DND-41 (cell line): ENCODE measurements at regions not wholly inside any gene's neighbourhood (a gene's known extent, or its start where the extent isn't known, plus 50 kb on each side); places are given as distances from the start of the nearest gene placed in this dataset.

Experiments used
- CTCF ChIP-seq: IDR thresholded peaks from 2 replicates; pipeline ENCODE4 v1.5.1; 2012; ENCODE audit warnings: borderline replicate concordance, low read length, moderate library complexity, mild to moderate bottlenecking; ENCODE audit not compliant: poor library complexity, severe bottlenecking; ENCODE audit errors: extremely low read depth
- EZH2 ChIP-seq: IDR thresholded peaks from 3 replicates; pipeline ENCODE4 v1.6.1; 2012; ENCODE audit warnings: borderline replicate concordance, low read depth, mild to moderate bottlenecking, moderate library complexity, low read length, inconsistent platforms; ENCODE audit not compliant: severe bottlenecking

- TF ChIP-seq CTCF: no peak
- no peak for TF ChIP-seq EZH2
Measured at GRCh38 chr6:80449726-80450125, 343.3 kb downstream of the BCKDHB start.
